ENCODE measurements at regions not wholly inside any gene's neighbourhood (a gene's known extent, or its start where the extent isn't known, plus 50 kb on each side); places are given as distances from the start of the nearest gene placed in this dataset.

DNA sequence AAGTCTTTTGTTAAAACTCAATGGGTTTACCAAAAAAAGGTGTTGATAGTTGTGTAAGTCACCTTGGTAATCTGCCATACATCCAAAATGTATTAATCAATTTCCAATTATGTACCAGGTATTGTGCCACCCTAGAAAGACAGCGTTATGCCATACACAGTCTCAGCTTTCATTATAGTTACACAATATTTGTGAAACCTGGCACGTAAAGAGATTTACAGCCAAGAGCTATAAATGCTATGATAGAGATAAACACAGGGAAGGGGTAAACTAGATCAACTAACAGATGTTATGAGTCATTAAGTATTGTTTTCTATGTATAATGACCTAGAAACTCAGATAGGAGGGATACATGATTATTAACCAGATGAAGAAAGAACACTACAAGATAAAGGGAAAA lies 725.6 kb upstream of the SLITRK5 start:
- ATAC-seq (no peak), DNase-seq (no peak)
- H3K4me3 ChIP-seq = no peak overlapping the region
- intact Hi-C loops (cut with DNase I) = no loop called here
- H3K9me3 ChIP-seq = no peaks in the 10 kb centered on the region
- no peaks in the 10 kb centered on the region for H3K4me1 ChIP-seq
- 73 to 74% methylated on average over 2 of the region's 2 CpGs for WGBS, 2 donors
- TF ChIP-seq, protein P1, sequence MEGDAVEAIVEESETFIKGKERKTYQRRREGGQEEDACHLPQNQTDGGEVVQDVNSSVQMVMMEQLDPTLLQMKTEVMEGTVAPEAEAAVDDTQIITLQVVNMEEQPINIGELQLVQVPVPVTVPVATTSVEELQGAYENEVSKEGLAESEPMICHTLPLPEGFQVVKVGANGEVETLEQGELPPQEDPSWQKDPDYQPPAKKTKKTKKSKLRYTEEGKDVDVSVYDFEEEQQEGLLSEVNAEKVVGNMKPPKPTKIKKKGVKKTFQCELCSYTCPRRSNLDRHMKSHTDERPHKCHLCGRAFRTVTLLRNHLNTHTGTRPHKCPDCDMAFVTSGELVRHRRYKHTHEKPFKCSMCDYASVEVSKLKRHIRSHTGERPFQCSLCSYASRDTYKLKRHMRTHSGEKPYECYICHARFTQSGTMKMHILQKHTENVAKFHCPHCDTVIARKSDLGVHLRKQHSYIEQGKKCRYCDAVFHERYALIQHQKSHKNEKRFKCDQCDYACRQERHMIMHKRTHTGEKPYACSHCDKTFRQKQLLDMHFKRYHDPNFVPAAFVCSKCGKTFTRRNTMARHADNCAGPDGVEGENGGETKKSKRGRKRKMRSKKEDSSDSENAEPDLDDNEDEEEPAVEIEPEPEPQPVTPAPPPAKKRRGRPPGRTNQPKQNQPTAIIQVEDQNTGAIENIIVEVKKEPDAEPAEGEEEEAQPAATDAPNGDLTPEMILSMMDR (IDR thresholded peaks at IDR 0.05) = no peak
- TF ChIP-seq POLR2A (IDR thresholded peaks at IDR 0.05) = no peak
- no peaks in the 10 kb centered on the region for H3K36me3 ChIP-seq (replicated peaks in 1 of 2; ENCODE audit: insufficient read depth in 1 of 2, low read depth in 2 of 2)
- peaks cover 0 to 3% of the 10 kb centered on the region in 2 donors for H3K27me3 ChIP-seq
- no peak overlapping the region for H3K27ac ChIP-seq

DNA sequence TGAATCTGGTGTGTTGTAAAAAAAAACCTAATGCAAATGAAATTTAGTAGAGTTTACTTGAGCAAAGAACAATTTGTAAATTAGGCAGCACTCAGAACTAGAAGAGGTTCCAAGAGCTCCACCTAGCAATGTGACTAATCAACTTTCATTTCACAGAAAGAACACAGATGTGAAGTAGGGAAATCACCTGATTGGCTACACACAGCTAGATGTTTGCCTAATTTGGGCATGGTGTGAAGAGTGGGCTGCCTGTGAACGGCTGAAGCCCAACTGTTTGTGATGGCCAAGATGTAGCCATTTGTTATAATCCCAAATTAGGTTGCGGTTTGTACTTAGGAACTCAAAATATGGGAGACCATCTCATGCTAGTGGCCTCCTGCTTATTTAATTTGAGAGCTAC lies 724.4 kb upstream of the SLITRK5 start:
- 64 to 70% methylated on average over 2 of the region's 2 CpGs for WGBS, 2 donors
- DNase-seq (no peak), ATAC-seq (no peak)
- no peak overlapping the region for H3K4me3 ChIP-seq
- H3K27ac ChIP-seq = no peak overlapping the region
- H3K9me3 ChIP-seq = no peaks in the 10 kb centered on the region
- TF ChIP-seq, protein P1 (IDR thresholded peaks at IDR 0.05) = no peak
- TF ChIP-seq POLR2A (IDR thresholded peaks at IDR 0.05) = no peak
- peaks cover 0 to 3% of the 10 kb centered on the region in 2 donors for H3K27me3 ChIP-seq
- intact Hi-C loops (cut with DNase I) = no loop called here
- H3K4me1 ChIP-seq = no peaks in the 10 kb centered on the region
- H3K36me3 ChIP-seq (replicated peaks in 1 of 2; ENCODE audit: insufficient read depth in 1 of 2, low read depth in 2 of 2) = no peaks in the 10 kb centered on the region

DNA sequence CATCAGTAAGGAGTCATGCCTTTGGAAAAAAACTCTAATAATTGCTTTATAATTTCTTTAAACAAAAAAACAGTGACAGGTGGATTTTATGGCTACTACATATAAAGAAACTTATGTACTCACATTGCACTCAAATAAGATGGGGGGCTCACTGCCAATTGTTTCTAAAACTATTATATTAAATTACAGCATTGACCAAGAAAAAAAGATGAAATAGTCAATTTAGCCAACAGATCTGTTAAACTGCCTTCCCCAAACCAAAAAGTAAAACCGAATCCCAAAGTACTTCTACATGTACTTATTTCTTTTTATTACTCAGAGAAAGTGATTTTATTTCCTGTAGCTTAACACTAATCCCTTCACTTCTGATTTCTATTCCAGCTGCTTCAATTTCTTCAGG lies 716.8 kb upstream of the SLITRK5 start:
- Histone ChIP-seq H3K9me3 (no peaks in the 10 kb centered on the region), H3K27me3 (no peaks in the 10 kb centered on the region), H3K4me3 (no peak overlapping the region), H3K27ac (no peak overlapping the region), H3K4me1 (no peaks in the 10 kb centered on the region), H3K36me3 (replicated peaks in 1 of 2; ENCODE audit: insufficient read depth in 1 of 2, low read depth in 2 of 2) (no peaks in the 10 kb centered on the region)
- WGBS, 2 donors = 55 to 61% methylated on average over 1 of the region's 1 CpG
- no peak for DNase-seq
- TF ChIP-seq POLR2A (IDR thresholded peaks at IDR 0.05) = no peak
- TF ChIP-seq, protein P1 (IDR thresholded peaks at IDR 0.05) = no peak
- intact Hi-C loops (cut with DNase I) = no loop called here
- ATAC-seq = no peak

GRCh38 chr13:86960876-86961275 lies 710.3 kb upstream of the SLITRK5 start:
- ATAC-seq = no peak
- Histone ChIP-seq H3K4me3 (no peak overlapping the region), H3K4me1 (no peaks in the 10 kb centered on the region), H3K9me3 (no peaks in the 10 kb centered on the region), H3K36me3 (replicated peaks in 1 of 2; ENCODE audit: insufficient read depth in 1 of 2, low read depth in 2 of 2) (no peaks in the 10 kb centered on the region), H3K27me3 (no peaks in the 10 kb centered on the region), H3K27ac (no peak overlapping the region)
- intact Hi-C loops (cut with DNase I) = no loop called here
- TF ChIP-seq, protein P1 (IDR thresholded peaks at IDR 0.05) = no peak
- no peak for TF ChIP-seq POLR2A (IDR thresholded peaks at IDR 0.05)
- no peak for DNase-seq

DNA sequence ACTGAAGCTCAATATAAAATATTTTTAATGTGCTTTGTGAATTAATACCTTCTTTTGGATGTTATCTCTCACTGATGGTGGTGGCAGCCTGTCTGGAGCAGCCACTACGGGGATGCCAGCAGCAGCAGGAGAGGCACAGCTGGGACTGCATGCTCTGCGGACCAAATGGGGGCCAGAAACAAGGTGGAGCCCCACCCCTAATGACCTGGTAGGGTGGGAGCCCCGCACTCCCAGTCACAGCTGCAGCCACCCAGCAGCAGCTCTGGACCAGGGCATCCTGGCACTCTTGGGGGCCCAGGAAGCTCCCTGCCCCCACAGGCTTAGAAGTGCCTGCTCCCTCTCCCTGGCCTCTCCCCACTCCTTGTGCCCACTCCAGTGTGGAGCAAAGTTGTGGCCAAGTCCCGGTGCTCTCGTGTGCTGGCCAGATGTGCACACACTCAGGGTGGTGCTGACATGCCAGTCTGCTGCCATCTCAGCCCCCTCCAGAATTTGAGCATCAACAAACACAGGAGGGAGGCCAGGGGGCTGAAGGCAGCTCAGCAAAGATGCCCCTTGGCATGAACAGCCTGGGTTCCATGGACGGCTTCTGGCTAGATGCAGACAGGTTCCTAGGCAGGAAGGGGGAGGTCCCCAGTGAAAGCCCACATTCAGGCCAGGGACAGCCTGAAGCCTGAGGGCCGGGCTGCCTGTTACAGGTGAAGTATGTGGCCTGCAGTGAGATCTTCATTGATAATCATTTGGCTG lies 696.7 kb upstream of the SLITRK5 start:
- no peaks in the 10 kb centered on the region for H3K36me3 ChIP-seq (replicated peaks in 1 of 2; ENCODE audit: insufficient read depth in 1 of 2, low read depth in 2 of 2)
- intact Hi-C loops (cut with DNase I) = no loop called here
- no peaks in the 10 kb centered on the region for H3K27me3 ChIP-seq
- H3K4me3 ChIP-seq = no peak overlapping the region
- no peak for ATAC-seq
- no peaks in the 10 kb centered on the region for H3K9me3 ChIP-seq
- WGBS, 2 donors = 66 to 71% methylated on average over 2 to 7 of the region's 7 CpGs
- no peak overlapping the region for H3K27ac ChIP-seq
- TF ChIP-seq, protein P1 (IDR thresholded peaks at IDR 0.05) = no peak
- TF ChIP-seq POLR2A (IDR thresholded peaks at IDR 0.05) = no peak
- no peaks in the 10 kb centered on the region for H3K4me1 ChIP-seq
- DNase-seq = no peak

All from body of pancreas (tissue), 4 donors.